PFSK-1 (cell line): ENCODE measurements at regions not wholly inside any gene's neighbourhood (a gene's known extent, or its start where the extent isn't known, plus 50 kb on each side); places are given as distances from the start of the nearest gene placed in this dataset.

ENCODE experiments used
- FOXP2 ChIP-seq: optimal IDR thresholded peaks from 2 replicates; pipeline ENCODE3; 2011; ENCODE audit warnings: borderline replicate concordance, control low read depth, inconsistent platforms; ENCODE audit not compliant: insufficient read depth; ENCODE audit errors: extremely low read length, extremely low read depth
- POLR2AphosphoS5 ChIP-seq: IDR thresholded peaks from 2 replicates; pipeline ENCODE4 v1.6.1; 2012; ENCODE audit warnings: low read depth, mild to moderate bottlenecking, control low read depth, low read length, moderate library complexity
- SIN3A ChIP-seq: IDR thresholded peaks from 2 replicates; pipeline ENCODE4 v1.6.1; 2012; ENCODE audit warnings: mild to moderate bottlenecking, low read length, moderate library complexity, borderline replicate concordance; ENCODE audit not compliant: insufficient read depth
- TAF1 ChIP-seq: IDR thresholded peaks from 2 replicates; pipeline ENCODE4 v1.6.1; 2012; ENCODE audit warnings: low read length, control low read depth, borderline replicate concordance; ENCODE audit not compliant: insufficient read depth
- TF ChIP-seq, protein P1 (sequence below), 2 experiments: IDR thresholded peaks; 2 replicates each; pipeline versions ENCODE4 v1.6.1 to v1.8.0; 2011 to 2012; ENCODE audit warnings: low read depth in 2 of 2, low read length in 2 of 2, control low read depth in 1 of 2, inconsistent platforms in 1 of 2, mild to moderate bottlenecking in 1 of 2, moderate library complexity in 1 of 2; ENCODE audit not compliant: insufficient read depth in 1 of 2

DNA sequence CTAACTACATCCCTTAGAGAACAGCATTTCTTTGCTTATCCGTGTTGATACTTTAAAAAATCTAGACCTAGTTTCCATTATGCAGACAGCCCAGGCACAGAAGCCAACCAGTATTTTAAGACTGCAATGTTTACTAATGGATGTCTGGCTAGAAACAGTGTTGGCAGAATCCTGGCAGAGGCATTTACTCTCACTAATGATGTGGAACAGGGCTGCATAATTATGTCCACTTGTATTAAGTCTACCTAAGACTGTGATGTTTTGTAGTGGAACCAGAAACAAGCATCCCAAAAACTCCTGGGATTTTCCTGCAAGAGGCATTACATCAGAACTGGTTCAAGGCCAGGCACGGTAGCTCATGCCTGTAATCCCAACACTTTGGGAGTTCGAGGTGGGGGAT is 50.2 kb upstream of the PICALM start:
- TF ChIP-seq, protein P1, sequence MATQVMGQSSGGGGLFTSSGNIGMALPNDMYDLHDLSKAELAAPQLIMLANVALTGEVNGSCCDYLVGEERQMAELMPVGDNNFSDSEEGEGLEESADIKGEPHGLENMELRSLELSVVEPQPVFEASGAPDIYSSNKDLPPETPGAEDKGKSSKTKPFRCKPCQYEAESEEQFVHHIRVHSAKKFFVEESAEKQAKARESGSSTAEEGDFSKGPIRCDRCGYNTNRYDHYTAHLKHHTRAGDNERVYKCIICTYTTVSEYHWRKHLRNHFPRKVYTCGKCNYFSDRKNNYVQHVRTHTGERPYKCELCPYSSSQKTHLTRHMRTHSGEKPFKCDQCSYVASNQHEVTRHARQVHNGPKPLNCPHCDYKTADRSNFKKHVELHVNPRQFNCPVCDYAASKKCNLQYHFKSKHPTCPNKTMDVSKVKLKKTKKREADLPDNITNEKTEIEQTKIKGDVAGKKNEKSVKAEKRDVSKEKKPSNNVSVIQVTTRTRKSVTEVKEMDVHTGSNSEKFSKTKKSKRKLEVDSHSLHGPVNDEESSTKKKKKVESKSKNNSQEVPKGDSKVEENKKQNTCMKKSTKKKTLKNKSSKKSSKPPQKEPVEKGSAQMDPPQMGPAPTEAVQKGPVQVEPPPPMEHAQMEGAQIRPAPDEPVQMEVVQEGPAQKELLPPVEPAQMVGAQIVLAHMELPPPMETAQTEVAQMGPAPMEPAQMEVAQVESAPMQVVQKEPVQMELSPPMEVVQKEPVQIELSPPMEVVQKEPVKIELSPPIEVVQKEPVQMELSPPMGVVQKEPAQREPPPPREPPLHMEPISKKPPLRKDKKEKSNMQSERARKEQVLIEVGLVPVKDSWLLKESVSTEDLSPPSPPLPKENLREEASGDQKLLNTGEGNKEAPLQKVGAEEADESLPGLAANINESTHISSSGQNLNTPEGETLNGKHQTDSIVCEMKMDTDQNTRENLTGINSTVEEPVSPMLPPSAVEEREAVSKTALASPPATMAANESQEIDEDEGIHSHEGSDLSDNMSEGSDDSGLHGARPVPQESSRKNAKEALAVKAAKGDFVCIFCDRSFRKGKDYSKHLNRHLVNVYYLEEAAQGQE (IDR thresholded peaks at IDR 0.05; ENCODE audit: insufficient read depth in 1 of 2, low read depth in 2 of 2, low read length in 2 of 2), result no peak
- TF ChIP-seq SIN3A (no peak), POLR2AphosphoS5 (no peak), TAF1 (no peak), FOXP2 (no peak)
